CD4-positive, CD25-positive, alpha-beta regulatory T cell (primary cell): ENCODE measurements at regions not wholly inside any gene's neighbourhood (a gene's known extent, or its start where the extent isn't known, plus 50 kb on each side); places are given as distances from the start of the nearest gene placed in this dataset.
A peak's percentile ranks its signal among the peaks of the same experiment; 100 is the strongest.

Source experiments
- ATAC-seq, 2 donors: fragments of 150-1000 bp; cut with Tn5 transposase; one replicate each; pipeline ENCODE4 v1.10.0; 2021; ENCODE audit warnings: low read depth in 2 of 2, moderate number of reproducible peaks in 2 of 2, moderate library complexity in 1 of 2
- DNase-seq, 3 donors: peaks; one replicate each; pipeline versions ENCODE4 v3.0.0 to v3.0.0-alpha.2; 2012 to 2022; ENCODE audit warnings: mixed read lengths in 1 of 3
- H3K27ac ChIP-seq: one replicate; pipeline ENCODE4 v1.7.0; 2013; ENCODE audit warnings: mild to moderate bottlenecking, low read length; ENCODE audit not compliant: insufficient read depth, poor library complexity, severe bottlenecking
- H3K27me3 ChIP-seq: one replicate; pipeline ENCODE4 v1.7.0; 2013; ENCODE audit warnings: low read length; ENCODE audit not compliant: control insufficient read depth, insufficient read depth
- H3K36me3 ChIP-seq: one replicate; pipeline ENCODE4 v1.7.0; 2013; ENCODE audit warnings: mild to moderate bottlenecking, low read length, moderate library complexity; ENCODE audit not compliant: control insufficient read depth, insufficient read depth
- H3K4me1 ChIP-seq: 2 replicates; pipeline ENCODE4 v1.7.0; 2013; ENCODE audit warnings: mild to moderate bottlenecking, low read length; ENCODE audit not compliant: insufficient read depth, control insufficient read depth, poor library complexity, severe bottlenecking
- H3K4me3 ChIP-seq: one replicate; pipeline ENCODE4 v1.7.0; 2013; ENCODE audit warnings: low read depth, mild to moderate bottlenecking, low read length, moderate library complexity
- H3K9me3 ChIP-seq, 2 experiments: 1 replicate in 1 of 2; 2 replicates in 1 of 2; pipeline ENCODE4 v1.7.0; 2013; ENCODE audit warnings: low read length in 2 of 2, mild to moderate bottlenecking in 1 of 2, moderate library complexity in 1 of 2; ENCODE audit not compliant: control insufficient read depth in 2 of 2
- H3K27ac Mint-ChIP-seq, 3 donors: one replicate each; pipeline ENCODE4 v1.8.0; 2020 to 2022; ENCODE audit warnings: mild to moderate bottlenecking in 3 of 3, mixed read lengths in 3 of 3, moderate library complexity in 2 of 3
- H3K27me3 Mint-ChIP-seq: one replicate; pipeline ENCODE4 v1.8.0; 2022; ENCODE audit warnings: mild to moderate bottlenecking, mixed read lengths
- H3K36me3 Mint-ChIP-seq: one replicate; pipeline ENCODE4 v1.8.0; 2020; ENCODE audit warnings: mixed read lengths
- H3K4me1 Mint-ChIP-seq, 4 donors: one replicate each; pipeline ENCODE4 v1.8.0; 2020 to 2022; ENCODE audit warnings: mixed read lengths in 4 of 4, mild to moderate bottlenecking in 1 of 4
- H3K4me3 Mint-ChIP-seq, 4 donors: one replicate each; pipeline ENCODE4 v1.8.0; 2020 to 2022; ENCODE audit warnings: mild to moderate bottlenecking in 4 of 4, mixed read lengths in 4 of 4, moderate library complexity in 3 of 4
- H3K9me3 Mint-ChIP-seq, 7 donors: one replicate each; pipeline ENCODE4 v1.8.0; 2020 to 2022; ENCODE audit warnings: mixed read lengths in 7 of 7, mild to moderate bottlenecking in 3 of 7, moderate library complexity in 2 of 7

- H3K4me3 Mint-ChIP-seq: no peak overlapping the region
- Histone ChIP-seq H3K36me3 (no peaks in the 10 kb centered on the region), H3K27ac (no peak overlapping the region), H3K9me3 (no peaks in the 10 kb centered on the region), H3K27me3 (no peaks in the 10 kb centered on the region), H3K4me1 (no peaks in the 10 kb centered on the region), H3K4me3 (no peak overlapping the region)
- H3K27me3 Mint-ChIP-seq: peaks cover 27% of the 10 kb centered on the region
- ATAC-seq (no peak), DNase-seq (no peak)
- no peaks in the 10 kb centered on the region for H3K36me3 Mint-ChIP-seq
- peaks cover 0 to 4% (median 0%) of the 10 kb centered on the region in 7 donors for H3K9me3 Mint-ChIP-seq
- peak overlapping the region in 1 of 3 donors; percentile 48 for H3K27ac Mint-ChIP-seq
- peaks cover 0 to 13% (median 8%) of the 10 kb centered on the region in 4 donors for H3K4me1 Mint-ChIP-seq
Measured at GRCh38 chr14:97074856-97075255, 277.7 kb downstream of the VRK1 start.

DNA sequence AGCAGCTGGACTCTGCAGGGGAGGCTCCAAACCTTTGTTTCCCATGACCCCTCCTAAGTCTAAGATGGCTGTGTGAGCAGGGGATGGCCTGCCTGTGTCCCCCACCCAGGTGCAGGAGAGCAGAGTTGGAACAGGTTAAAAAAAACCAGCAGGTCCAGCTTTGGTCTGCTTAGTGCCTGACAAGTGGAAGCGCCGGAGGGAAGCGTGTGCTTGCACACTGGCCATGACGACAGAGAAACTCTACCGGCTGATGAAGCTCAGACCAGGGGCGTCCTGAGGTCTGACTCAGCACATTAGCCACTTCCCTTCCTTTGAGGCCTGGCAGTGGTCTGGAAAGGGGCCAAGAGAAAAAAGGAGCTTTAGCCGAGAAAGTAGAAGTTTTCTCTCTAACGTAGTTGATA lies 280.1 kb downstream of the VRK1 start:
- Histone ChIP-seq H3K4me1 (no peaks in the 10 kb centered on the region), H3K36me3 (no peaks in the 10 kb centered on the region), H3K4me3 (peak overlapping the region; percentile 15), H3K27ac (no peak overlapping the region), H3K27me3 (no peaks in the 10 kb centered on the region), H3K9me3 (no peaks in the 10 kb centered on the region)
- Mint-ChIP-seq H3K27me3 (peaks cover 24% of the 10 kb centered on the region), H3K4me3 (no peak overlapping the region), H3K36me3 (no peaks in the 10 kb centered on the region), H3K4me1 (peaks cover 0 to 13% (median 8%) of the 10 kb centered on the region in 4 donors), H3K9me3 (peaks cover 0 to 4% (median 0%) of the 10 kb centered on the region in 7 donors), H3K27ac (no peak overlapping the region)
- ATAC-seq (no peak), DNase-seq (peak in 1 of 3 donors; percentile 4)

DNA sequence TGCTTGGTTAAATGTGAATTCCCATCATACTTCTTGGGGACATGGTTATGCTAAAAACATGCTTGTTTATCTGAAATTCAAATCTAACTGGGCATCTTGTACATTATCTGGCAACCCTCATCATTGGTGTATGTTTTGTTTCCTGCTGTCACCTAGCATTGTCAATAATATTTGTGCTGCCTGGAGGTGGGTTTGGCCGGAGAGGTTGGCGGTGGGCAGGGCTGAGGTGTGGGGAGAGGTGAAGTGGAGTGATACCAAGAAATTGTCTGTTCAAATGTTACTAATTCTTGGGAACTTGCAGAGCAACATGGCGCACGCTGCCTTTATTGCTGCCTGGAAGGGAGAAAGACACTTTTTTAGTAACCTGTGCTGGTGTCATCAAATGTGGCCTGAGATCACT lies 280.5 kb downstream of the VRK1 start:
- Mint-ChIP-seq H3K9me3 (peaks cover 0 to 4% (median 0%) of the 10 kb centered on the region in 7 donors), H3K4me1 (peaks cover 0 to 13% (median 8%) of the 10 kb centered on the region in 4 donors), H3K36me3 (no peaks in the 10 kb centered on the region), H3K27ac (no peak overlapping the region), H3K27me3 (peaks cover 22% of the 10 kb centered on the region), H3K4me3 (no peak overlapping the region)
- Histone ChIP-seq H3K27me3 (no peaks in the 10 kb centered on the region), H3K9me3 (no peaks in the 10 kb centered on the region), H3K27ac (no peak overlapping the region), H3K36me3 (no peaks in the 10 kb centered on the region), H3K4me1 (no peaks in the 10 kb centered on the region), H3K4me3 (peak overlapping the region; percentile 15)
- DNase-seq (no peak), ATAC-seq (no peak)

DNA sequence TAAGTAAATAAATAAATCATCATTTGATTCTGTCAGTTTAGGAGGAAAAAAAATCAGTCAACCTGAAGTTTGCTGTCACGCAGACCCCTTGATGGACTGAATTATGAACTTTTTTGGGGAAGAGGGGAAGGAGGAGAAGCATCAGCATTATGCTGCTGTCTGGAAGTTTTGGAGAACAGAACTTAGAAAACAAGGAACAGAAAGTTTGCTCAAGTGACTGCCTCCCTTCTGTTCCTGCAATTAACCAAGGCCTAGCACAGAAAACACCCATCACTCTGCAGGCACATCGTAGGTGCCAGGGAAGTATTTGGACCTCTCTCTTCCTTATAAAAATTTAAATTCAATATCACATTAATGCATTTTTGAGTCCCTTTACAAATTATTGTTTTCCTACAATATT lies 283.8 kb downstream of the VRK1 start:
- Mint-ChIP-seq H3K36me3 (no peaks in the 10 kb centered on the region), H3K27me3 (peaks cover 5% of the 10 kb centered on the region), H3K4me3 (no peak overlapping the region), H3K27ac (no peak overlapping the region), H3K9me3 (peaks cover 0 to 9% (median 2%) of the 10 kb centered on the region in 7 donors), H3K4me1 (peaks cover 0 to 9% (median 8%) of the 10 kb centered on the region in 4 donors)
- H3K27me3 ChIP-seq: no peaks in the 10 kb centered on the region
- no peak overlapping the region for H3K27ac ChIP-seq
- no peak for ATAC-seq
- H3K4me1 ChIP-seq: no peaks in the 10 kb centered on the region
- H3K36me3 ChIP-seq: no peaks in the 10 kb centered on the region
- no peaks in the 10 kb centered on the region for H3K9me3 ChIP-seq
- no peak for DNase-seq
- no peak overlapping the region for H3K4me3 ChIP-seq

DNA sequence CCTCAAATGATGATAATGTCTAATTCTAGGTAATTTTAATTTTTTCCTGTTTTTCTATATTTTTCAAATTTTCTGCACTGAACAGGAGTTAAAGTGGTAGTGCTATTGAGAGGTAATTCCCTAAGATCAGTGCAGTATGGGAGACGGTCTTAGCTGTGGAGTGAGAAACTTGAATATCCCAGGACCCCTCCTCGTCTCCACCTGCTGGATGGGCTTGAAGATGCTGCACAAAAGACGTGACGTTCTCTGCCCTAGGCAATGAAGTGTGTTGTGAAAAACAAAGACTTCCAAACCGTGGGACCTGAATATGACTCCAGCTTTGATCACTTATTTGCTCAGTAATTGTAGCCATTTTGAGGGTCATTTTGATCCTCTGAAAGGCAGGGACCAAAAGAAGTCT lies 298.1 kb downstream of the VRK1 start:
- no peak overlapping the region for H3K4me3 Mint-ChIP-seq
- no peak overlapping the region for H3K27ac Mint-ChIP-seq
- Histone ChIP-seq H3K4me3 (no peak overlapping the region), H3K9me3 (no peaks in the 10 kb centered on the region), H3K4me1 (no peaks in the 10 kb centered on the region), H3K27ac (no peak overlapping the region), H3K36me3 (no peaks in the 10 kb centered on the region), H3K27me3 (peaks cover 2% of the 10 kb centered on the region)
- H3K9me3 Mint-ChIP-seq: peaks cover 0 to 5% (median 0%) of the 10 kb centered on the region in 7 donors
- no peaks in the 10 kb centered on the region for H3K4me1 Mint-ChIP-seq
- DNase-seq (no peak), ATAC-seq (no peak)
- H3K36me3 Mint-ChIP-seq: no peaks in the 10 kb centered on the region
- H3K27me3 Mint-ChIP-seq: peaks cover 17% of the 10 kb centered on the region

DNA sequence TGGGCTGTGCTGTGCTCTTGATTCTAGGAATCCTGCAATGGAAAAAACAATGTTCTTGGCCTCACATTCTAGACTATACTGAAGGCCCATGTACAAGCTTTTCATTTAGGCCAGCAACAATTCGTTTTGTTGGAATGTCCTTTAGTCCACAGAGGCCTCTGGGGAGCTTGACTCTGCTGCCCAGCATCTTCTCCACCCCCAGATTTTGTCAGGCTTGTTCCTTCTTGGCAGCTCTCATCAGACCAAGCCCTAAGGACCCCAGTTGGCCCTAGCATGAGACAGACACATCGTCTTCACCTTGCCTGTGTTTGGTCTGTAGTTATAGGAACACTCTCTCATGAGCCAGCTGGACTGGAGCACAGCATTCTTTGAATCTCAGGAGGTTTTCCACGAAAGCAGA lies 300.1 kb downstream of the VRK1 start:
- no peaks in the 10 kb centered on the region for H3K4me1 ChIP-seq
- no peaks in the 10 kb centered on the region for H3K36me3 ChIP-seq
- Mint-ChIP-seq H3K27me3 (peaks cover 13% of the 10 kb centered on the region), H3K36me3 (no peaks in the 10 kb centered on the region), H3K27ac (no peak overlapping the region), H3K4me3 (no peak overlapping the region), H3K9me3 (peaks cover 0 to 5% (median 0%) of the 10 kb centered on the region in 7 donors), H3K4me1 (no peaks in the 10 kb centered on the region)
- DNase-seq: no peak
- H3K4me3 ChIP-seq: no peak overlapping the region
- H3K9me3 ChIP-seq: no peaks in the 10 kb centered on the region
- H3K27ac ChIP-seq: no peak overlapping the region
- ATAC-seq: no peak
- H3K27me3 ChIP-seq: peaks cover 2% of the 10 kb centered on the region

GRCh38 chr14:97100306-97100705 lies 303.1 kb downstream of the VRK1 start:
- Histone ChIP-seq H3K36me3 (no peaks in the 10 kb centered on the region), H3K4me1 (no peaks in the 10 kb centered on the region), H3K27ac (no peak overlapping the region), H3K9me3 (no peaks in the 10 kb centered on the region), H3K27me3 (peaks cover 2% of the 10 kb centered on the region), H3K4me3 (no peak overlapping the region)
- no peak for DNase-seq
- Mint-ChIP-seq H3K4me1 (no peaks in the 10 kb centered on the region), H3K27ac (no peak overlapping the region), H3K36me3 (no peaks in the 10 kb centered on the region), H3K9me3 (peaks cover 0 to 5% (median 0%) of the 10 kb centered on the region in 7 donors), H3K4me3 (no peak overlapping the region), H3K27me3 (peaks cover 7% of the 10 kb centered on the region)
- no peak for ATAC-seq

- no peaks in the 10 kb centered on the region for H3K4me1 Mint-ChIP-seq
- Histone ChIP-seq H3K27ac (no peak overlapping the region), H3K27me3 (peaks cover 2% of the 10 kb centered on the region), H3K4me1 (no peaks in the 10 kb centered on the region), H3K4me3 (no peak overlapping the region), H3K9me3 (no peaks in the 10 kb centered on the region), H3K36me3 (no peaks in the 10 kb centered on the region)
- H3K36me3 Mint-ChIP-seq: no peaks in the 10 kb centered on the region
- peaks cover 0 to 5% (median 0%) of the 10 kb centered on the region in 7 donors for H3K9me3 Mint-ChIP-seq
- H3K27me3 Mint-ChIP-seq: peaks cover 12% of the 10 kb centered on the region
- no peak overlapping the region for H3K27ac Mint-ChIP-seq
- H3K4me3 Mint-ChIP-seq: no peak overlapping the region
- no peak for ATAC-seq
- DNase-seq: no peak
Measured at GRCh38 chr14:97101561-97101960, 304.4 kb downstream of the VRK1 start.
